Fibroblast of skin of back (primary cell): ENCODE measurements at regions not wholly inside any gene's neighbourhood (a gene's known extent, or its start where the extent isn't known, plus 50 kb on each side); places are given as distances from the start of the nearest gene placed in this dataset.
A peak's percentile ranks its signal among the peaks of the same experiment; 100 is the strongest.

Source experiments
- DNase-seq: peaks from one replicate; pipeline ENCODE4 v3.0.0-alpha.2; 2013

DNA sequence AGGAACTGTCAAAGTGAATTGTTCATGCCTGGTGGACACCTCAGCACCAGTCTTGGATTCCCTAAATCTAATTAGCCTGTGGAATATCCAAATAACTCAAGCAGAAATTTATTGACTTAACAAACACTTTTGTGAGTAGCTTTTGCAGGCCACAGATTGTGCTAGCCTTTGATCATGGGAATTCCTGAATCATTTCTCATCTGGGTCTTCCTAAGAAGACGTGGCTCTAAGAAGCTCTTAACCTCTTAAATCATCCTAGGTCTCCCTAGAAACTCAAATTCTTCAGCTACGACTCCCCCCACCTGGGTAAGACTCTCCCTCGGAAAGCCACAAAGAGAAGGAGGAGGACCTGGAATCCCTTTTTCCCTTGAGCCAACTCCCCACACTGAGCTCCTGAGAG is 53.8 kb upstream of the PSEN2 start:
- DNase-seq = peak; percentile 56

DNA sequence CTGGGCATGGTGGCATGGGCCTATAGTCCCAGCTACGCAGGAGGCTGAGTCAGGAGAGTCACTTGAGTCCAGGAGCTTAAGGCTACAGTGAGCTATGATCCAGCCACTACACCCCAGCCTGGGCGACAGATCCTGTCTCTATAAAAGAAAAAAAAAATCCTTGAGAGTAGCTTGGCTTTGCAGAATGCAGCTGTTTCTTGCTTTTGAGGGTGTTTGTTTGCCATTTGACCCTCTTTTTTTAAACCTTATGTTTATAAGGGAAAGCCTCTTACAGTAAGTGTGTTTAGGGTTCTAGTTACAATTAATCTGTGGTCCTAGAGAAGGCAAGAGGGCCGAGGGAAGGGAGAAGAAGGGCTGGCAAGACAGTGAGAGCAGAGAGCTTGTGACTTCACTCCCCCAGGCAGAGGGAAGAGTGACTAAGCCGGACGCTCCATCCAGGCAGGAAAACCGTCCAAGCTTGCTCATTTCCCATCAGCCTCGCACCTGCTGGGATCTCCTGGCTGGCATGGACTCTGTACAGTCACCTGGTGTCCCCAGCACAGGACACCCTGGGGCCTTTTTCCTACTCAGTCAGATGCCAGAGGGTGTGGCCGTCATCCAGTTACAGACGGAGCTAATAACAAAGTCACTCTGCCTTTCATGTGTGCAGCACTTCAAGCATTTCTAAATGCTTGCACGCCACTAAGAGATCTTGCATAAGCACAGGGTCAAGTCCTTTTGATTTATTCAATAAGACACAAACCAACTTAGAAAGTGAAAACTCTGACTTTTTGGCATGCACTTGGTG is 55.5 kb upstream of the PSEN2 start:
- DNase-seq = peak; percentile 66

DNA sequence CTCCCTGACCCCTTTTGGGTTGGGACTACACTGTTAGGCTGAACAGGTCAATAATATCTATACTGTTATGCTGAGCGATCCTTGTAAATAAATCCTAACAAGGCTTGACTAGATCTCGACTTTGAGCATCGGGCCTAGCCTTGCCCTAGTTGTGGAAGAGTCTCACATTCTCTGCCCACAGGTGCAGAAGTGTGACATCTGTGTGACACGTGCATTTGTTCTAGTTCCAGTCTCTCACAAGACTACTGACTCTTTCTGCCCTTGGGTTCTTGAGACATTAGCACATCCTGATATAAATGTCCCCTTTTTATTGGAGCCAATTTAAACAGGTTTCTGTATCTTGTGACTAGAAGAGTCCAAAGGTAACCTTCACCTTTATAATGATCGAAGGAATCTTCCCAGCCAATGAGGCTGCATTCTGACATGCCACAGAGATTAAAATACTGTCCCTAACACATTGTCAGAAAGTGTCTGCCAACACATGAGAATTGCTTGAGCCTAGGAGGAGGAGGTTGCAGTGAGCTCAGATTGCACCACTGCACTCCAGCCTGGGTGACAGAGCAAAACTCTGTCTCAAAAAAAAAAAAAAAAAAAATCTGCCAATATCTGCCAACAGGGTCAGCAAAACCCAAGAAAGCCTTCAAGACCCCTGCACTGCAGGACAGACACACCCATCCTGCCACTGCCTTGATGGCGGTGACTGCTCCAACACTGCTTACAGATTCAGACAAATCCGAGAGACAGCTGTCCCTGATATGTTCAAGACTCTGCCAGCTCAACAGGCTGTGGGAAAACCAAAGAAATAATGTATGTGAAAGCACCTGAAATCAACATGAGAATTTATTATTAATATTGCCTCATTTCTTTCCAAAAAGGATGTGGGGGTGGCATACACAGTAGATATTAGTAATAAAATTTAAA is 56.5 kb upstream of the PSEN2 start:
- DNase-seq = no peak

DNA sequence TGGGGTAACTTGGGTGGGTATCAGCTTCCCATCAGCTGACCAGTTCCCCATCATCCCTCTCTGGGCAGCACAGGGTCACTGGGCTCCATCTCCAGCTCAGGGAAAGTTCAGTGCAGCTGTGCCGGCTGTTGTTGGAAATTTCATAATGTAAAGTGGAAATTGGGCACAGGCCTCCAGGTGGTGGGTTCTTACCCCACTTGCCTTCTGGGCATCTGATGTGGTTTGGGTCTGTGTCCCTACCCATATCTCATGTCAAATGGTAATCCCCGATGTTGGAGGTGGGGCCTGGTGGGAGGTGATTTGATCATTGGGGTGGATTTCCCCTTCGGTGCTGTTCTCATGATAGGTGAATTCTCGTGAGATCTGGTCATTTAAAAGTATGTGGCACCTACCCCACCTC is 59.7 kb upstream of the PSEN2 start:
- DNase-seq = no peak

DNA sequence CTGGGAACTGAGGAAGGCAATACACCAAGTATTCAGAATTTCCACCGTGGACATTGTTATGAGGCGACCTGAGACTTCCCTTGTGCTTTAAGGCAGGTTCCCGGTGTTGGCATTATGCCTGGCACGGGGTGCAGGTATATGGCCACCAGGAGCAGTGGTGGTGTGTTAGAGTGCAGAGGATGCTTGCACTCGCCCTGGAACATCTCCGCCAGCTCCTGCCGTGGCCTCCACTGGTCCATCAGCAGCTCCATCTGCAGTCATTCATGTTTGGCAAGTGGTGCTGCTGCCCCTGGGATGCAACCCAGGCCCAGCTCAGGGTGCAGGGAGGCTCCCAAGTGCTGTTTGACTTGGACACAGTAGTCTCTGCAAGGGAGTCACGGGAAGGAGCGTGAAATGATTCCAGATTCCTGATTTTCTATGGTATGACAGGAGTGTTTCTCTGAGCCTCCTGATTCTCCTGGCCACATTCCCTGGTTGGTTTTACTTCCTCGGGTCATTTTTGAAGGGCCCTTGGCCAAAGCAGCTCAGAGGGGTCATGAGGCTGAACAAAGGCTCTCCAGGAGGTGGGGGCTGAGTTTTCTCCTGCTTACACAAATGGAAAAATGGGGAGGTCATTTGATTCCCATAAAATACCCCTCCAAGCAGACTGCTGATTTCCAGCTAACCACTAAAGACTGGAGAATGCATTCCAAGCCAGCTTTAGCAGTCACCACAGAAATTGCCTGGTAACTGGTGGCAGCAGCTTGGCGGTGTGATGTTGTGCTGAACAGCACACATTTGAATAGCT is 60.4 kb upstream of the PSEN2 start:
- DNase-seq = peak; percentile 20

DNA sequence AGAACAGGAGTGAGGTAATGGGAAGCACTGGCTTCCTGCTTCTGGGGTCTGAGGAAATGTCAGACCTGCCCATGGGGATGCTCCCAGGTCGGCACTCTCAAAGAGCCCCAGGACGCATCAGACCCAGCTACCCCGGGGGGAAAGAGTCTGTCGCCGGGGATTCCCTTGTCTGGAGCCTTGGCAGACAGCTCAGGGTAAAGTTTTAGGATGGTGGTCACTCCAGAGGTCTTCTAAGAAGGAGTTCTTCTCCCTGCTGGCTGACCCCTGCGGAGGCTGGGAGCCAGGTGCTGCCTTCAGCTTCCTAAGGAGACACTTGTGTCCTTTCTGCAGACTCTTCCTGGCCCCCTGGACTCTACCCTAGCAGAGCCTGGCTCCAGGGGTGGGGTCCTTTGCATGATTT is 61.9 kb upstream of the PSEN2 start:
- DNase-seq = no peak

DNA sequence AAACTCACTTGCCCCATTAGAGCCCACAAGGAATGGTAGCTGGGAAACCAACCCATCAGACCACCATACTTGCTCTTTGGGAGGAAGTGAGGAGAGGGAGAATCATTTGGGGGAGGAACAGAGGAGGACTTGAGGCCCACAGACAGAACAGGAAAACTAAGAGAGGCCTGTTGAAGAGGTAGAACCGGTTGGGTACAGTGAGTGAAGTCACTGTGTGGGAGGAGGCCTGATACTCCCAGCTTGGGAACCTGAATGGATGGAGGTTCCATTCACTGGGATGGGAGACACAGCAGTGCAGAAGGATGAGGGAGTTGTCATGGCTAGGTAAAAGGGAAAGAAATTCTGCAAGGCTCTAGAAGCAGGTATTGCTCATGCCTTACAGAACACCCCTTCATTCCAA is 63.4 kb upstream of the PSEN2 start:
- no peak for DNase-seq

DNA sequence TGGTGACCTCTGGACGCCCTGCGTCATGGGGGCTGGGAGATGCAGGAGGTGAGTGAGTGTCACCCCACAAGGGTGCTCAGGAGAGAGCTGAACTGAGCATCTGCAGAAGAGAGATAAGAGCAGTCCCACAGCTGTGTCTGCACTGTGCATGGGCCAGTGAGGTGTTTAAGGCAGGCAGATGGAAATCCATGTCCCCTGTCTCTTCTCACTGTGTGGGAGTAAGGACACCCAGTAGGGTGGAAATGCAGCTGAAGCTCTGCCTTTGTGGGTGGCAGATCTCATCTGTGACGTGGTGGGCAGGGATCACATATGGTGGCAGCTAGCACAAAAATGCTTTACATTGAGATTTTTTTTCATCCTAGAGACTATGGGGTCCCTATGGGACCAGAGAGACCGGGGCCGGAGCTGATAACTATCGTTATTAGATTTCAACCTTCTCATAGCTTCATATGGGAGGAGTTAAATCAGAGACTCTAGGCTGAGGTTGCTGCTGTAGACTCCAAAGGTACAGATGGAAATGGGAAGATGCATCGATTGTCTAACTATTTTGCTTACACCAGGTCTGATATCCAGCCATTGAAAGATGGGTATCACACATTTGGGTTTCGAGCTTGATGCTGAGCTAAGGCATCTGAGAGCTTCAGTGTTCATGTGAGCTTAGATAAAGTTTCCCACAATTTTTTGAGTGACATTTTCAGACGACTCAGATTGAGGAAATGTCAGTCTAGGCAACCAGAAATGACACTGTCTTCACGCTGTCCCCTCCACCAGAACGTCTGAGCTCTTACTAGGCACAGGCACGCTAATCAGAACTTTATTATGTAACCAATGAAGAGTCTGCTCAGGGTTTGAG is 65.3 kb upstream of the PSEN2 start:
- DNase-seq = no peak

DNA sequence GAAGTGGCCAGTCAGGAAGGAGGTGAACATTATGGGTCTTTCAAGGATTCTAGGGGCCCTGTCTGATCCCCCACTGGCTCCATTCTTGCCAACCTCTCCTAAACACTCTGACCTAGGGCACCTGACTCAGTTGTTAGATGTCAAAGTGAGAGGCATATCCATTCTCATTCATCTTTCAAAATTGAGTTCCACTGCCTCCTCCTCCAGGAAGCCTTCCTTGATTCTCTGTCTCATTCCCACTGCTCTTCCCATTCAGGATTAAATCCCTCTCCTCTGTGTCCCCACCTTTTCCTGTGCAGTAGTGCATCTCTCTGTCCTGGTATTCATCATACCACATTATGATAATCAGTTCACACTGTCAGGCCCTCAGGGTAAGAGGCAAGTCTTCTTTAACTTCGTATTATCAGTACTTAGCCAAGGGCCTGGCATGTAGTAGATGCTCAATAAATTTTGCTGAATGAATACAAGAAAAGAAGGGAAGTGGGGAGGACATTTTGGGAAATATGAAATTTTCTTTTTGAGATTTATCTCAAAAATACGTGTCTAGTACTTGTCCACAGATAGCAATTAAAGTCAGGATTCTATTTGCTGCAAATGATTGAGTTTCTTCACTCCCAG is 61.8 kb upstream of the ITPKB start:
- no peak for DNase-seq

DNA sequence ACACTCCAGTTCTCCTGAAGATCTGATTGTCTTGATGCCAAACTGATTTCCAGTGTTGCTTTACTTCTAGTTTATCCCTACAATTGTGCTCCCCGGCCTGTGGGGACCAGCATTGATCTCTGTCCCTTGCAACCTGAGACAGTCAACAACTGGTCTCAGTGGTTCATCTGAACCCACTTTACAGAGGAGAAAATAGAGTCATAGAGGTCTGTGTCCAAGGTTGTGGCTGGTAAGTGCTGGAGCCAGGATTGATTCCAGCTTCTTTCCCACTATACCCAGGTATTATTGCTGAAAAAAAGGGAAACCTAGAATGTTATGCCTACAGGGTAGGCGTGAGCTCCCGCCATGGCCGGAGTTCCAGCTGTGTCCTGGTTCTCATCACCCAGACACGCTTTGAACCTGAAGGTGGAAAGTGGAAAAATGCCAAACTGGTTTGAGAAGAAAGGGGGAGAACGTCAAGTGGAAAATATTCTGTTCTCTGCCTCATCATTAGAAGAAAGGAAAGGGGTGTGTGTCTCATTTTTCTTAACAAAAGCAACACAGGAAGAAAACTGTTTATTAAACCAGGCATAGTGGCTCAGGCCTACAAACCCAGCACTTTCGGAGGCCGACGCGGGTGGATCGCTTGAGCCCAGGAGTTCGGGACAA is 60.7 kb upstream of the ITPKB start:
- no peak for DNase-seq

DNA sequence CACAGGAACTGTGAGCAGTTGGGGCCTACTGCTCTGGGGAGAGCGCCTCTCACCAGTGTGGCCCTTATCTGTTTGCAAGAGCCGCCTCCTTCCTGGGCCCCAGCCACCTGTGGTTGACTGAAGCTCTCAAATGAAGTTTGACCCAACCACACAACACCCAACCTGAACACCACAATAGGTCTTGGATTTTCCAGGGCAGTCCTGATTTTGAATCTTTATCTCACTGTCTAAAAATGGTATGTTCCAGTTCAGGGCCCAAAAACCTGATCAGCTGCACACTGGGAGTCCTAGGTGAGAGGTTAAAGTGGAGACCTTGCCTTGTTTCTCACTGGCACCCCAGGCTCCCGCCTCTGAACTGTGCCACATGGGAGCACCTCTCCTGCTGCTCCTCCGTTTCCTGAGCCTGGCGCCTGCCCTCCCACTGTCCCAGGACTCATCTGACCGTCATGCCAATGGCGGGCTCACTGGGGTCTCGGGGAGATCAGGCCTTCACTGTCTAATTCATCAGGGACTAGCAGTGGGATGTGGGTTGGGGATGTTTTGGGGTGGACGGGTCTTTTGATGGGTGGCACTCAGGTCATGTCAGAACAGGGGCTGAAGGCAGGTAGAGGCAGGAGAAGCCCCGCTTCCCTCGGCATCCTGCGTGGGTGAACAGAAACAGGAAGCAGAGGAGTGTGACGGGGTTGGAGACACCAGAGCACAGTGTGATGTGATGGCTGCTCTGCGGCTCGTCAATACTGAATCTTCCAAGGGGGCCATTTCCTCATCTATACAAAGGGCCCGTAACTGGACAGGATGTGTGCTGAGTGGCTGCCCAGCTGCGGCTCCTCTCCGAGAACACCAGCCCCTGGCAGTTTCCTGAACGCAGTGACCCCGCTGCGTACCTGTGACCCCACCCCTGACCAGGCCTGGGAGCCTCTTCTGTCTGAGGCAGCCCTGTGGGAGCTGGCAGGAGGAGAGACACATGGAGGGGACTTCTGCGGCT is 59.6 kb upstream of the ITPKB start:
- no peak for DNase-seq

DNA sequence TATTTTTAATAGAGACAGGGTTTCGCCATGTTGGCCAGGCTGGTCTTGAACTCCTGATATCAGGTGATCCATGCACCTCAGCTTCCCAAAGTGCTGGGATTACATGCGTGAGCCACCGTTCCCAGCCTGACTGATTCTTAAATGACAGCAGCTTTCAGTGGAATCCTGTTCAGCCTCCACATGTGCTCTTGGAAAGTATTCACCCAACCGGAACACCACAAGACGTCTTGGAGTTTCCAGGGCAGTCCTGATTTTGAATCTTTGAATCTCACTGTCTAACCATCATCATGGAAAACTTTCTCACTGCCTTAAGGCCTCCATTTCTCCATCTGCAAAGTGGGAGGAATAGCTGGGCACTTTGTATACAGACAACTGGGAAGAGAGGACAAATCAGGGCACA is 58.1 kb upstream of the ITPKB start:
- no peak for DNase-seq

DNA sequence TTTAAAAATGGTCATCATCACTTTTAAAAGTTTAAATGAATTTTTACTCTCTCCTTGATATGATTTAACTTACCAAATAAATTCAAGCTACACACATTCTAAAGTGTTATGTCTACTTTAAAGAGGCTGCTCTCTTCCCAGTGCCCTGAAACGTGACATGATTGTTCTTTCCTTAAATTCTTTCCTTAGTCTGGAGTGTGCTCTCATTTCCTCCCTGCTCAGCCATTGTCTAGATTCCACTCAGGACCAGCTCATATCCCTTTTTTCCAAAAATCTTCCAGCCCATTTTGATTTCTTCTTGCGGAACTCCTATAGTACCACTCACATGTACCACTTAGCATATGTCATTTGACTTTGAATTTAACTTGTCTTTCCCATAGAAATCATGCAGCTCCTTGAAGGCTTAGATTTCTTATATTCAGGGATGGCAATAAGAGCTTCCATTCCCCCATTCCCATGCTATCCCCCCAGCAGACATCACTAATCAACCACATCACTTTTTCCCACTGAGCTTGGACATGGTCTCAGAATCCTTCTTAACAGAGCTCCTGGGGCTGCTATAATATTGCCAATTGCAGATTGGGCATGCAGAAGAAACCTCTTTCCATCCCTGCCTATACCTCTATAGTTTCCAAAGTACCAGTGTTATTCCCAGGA is 54.7 kb upstream of the ITPKB start:
- no peak for DNase-seq

DNA sequence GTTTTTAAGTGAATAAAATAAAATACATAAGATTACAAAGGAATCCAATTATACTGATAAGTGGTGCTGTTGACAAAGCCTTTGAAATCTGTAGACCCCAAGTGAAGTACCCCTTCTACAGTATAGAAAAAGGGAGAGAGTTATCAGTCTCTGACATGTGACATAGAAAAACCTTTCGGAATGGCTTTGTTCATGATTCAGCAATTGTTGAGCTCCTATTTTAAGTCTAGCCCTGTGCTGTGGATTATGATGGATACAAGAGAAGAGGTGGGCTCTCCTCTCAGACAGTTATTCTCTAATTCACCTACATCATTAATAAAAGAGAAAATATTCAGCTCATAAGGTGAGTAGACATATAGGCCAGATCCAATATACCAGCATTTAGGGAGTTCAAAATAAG is 53.3 kb upstream of the ITPKB start:
- DNase-seq = no peak

DNA sequence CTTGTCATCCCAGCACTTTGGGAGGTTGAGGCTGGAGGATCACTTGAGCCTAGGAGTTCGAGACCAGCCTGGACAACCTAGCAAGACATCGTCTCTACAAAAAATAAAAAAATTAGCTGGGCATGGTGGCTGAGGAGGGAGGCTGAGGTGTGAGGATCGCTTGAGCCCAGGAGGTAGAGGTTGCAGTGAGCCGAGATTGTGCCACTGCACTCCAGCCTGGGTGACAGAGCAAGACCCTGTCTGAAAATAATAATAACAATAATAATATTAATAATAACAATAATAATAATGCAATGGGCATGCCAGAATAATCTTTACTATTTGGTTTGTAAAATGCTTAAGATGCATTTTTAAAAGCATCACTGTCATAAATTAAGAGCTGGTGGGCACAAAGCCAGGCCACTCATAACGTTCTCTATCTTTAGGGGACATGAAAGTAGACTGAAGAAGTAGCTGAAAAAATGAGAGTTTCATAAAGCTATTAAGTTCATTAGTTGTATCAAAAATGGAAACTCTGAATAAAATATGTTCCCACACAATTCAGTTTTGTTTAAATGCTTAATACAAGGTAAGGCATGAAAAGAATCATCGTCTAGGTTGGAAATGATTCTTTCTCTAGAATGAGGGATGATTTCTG is 51.6 kb upstream of the ITPKB start:
- no peak for DNase-seq

DNA sequence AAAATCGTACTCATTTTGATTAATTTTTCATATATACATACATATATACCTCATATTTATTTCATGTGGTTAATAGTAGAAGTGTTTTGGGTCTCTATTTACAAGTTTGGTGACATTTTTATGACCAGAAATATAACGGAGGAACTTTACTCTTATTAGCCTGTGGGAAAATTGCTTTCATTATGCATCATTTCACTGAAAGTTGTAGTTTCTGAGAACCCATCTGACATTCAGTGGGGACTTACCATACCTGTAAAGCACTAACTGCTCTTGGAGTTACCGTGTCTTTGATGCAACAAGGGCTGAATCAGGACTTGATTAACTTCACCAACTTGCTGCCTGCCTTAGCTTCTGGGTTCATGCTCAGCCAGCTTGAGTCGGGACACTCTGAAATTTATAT is 49.9 kb upstream of the ITPKB start:
- no peak for DNase-seq
